Neural progenitor cell (in vitro differentiated cells): ENCODE measurements at regions not wholly inside any gene's neighbourhood (a gene's known extent, or its start where the extent isn't known, plus 50 kb on each side); places are given as distances from the start of the nearest gene placed in this dataset.
"Not testable (repeated sequence)": the region's sequence is repeated elsewhere in the genome, so short reads cannot be mapped to it uniquely, and the experiment has no call there.

Source experiments
- DNase-seq: peaks from one replicate; pipeline ENCODE4 v3.0.0-alpha.2; 2016; ENCODE audit warnings: low spot score
- H2AFZ ChIP-seq: fragments of 200-600 bp; sonication (generic); replicated peaks from 2 replicates; pipeline ENCODE4 v1.6.1; 2016; ENCODE audit warnings: antibody characterized with exemption
- H3F3A ChIP-seq: fragments of 200-600 bp; sonication (generic); 2 replicates; pipeline ENCODE4 v1.6.1; 2016; ENCODE audit warnings: antibody characterized with exemption, low read depth
- H3K27ac ChIP-seq: fragments of 200-600 bp; sonication (generic); 2 replicates; pipeline ENCODE4 v1.5.1; 2016; ENCODE audit warnings: mild to moderate bottlenecking
- H3K27me3 ChIP-seq: fragments of 200-600 bp; sonication (generic); 2 replicates; pipeline ENCODE4 v1.6.1; 2016; ENCODE audit warnings: mild to moderate bottlenecking, moderate library complexity
- H3K36me3 ChIP-seq: fragments of 200-600 bp; sonication (generic); 2 replicates; pipeline ENCODE4 v1.5.1; 2016
- H3K4me1 ChIP-seq: fragments of 200-600 bp; sonication (generic); 2 replicates; pipeline ENCODE4 v1.6.1; 2016; ENCODE audit warnings: mixed run types
- H3K4me2 ChIP-seq: fragments of 200-600 bp; sonication (generic); 2 replicates; pipeline ENCODE4 v1.6.1; 2016
- H3K4me3 ChIP-seq: fragments of 200-600 bp; sonication (generic); 2 replicates; pipeline ENCODE4 v1.5.1; 2016
- H3K79me2 ChIP-seq: fragments of 200-600 bp; sonication (generic); 2 replicates; pipeline ENCODE4 v1.6.1; 2016; ENCODE audit warnings: low read depth
- H3K9ac ChIP-seq: fragments of 200-600 bp; sonication (generic); 2 replicates; pipeline ENCODE4 v1.6.1; 2016
- H3K9me3 ChIP-seq: fragments of 200-600 bp; sonication (generic); 2 replicates; pipeline ENCODE4 v1.5.1; 2016; ENCODE audit warnings: low read depth
- H4K20me1 ChIP-seq: fragments of 200-600 bp; sonication (generic); 2 replicates; pipeline ENCODE4 v1.6.1; 2016; ENCODE audit warnings: low read depth
- H3K27ac Mint-ChIP-seq: 3 replicates; pipeline ENCODE4 v1.8.0; 2021; ENCODE audit warnings: mixed read lengths
- H3K27me3 Mint-ChIP-seq: 2 replicates; pipeline ENCODE4 v1.8.0; 2022; ENCODE audit warnings: low read depth, mild to moderate bottlenecking, inconsistent platforms, moderate library complexity, mixed read lengths; ENCODE audit not compliant: insufficient read depth
- H3K36me3 Mint-ChIP-seq: 3 replicates; pipeline ENCODE4 v1.8.0; 2021; ENCODE audit warnings: mixed read lengths
- H3K4me1 Mint-ChIP-seq: 3 replicates; pipeline ENCODE4 v1.8.0; 2021; ENCODE audit warnings: mixed read lengths
- H3K4me3 Mint-ChIP-seq: 3 replicates; pipeline ENCODE4 v1.8.0; 2021; ENCODE audit warnings: mild to moderate bottlenecking, moderate library complexity, mixed read lengths
- H3K9me3 Mint-ChIP-seq: 3 replicates; pipeline ENCODE4 v1.8.0; 2020; ENCODE audit warnings: mixed read lengths
- CTCF ChIP-seq: fragments of 200-600 bp; sonication (generic); IDR thresholded peaks from 2 replicates; pipeline ENCODE4 v1.5.1; 2017; ENCODE audit warnings: antibody characterized with exemption, mild to moderate bottlenecking
- EZH2 ChIP-seq: fragments of 200-600 bp; sonication (generic); IDR thresholded peaks from 2 replicates; pipeline ENCODE4 v1.6.1; 2017; ENCODE audit warnings: antibody characterized with exemption, mild to moderate bottlenecking, moderate library complexity
- EZH2phosphoT487 ChIP-seq: fragments of 200-600 bp; sonication (generic); IDR thresholded peaks from 2 replicates; pipeline ENCODE4 v1.6.1; 2017; ENCODE audit warnings: antibody characterized with exemption

GRCh38 chrX:896256-896655 lies 265.7 kb downstream of the SHOX start:
- Mint-ChIP-seq H3K4me3 (no peak overlapping the region), H3K9me3 (peaks cover 26% of the 10 kb centered on the region)

GRCh38 chrX:889966-890651 lies 259.5 kb downstream of the SHOX start:
- H3K27me3 ChIP-seq, result no peaks in the 10 kb centered on the region
- TF ChIP-seq CTCF (no peak), EZH2phosphoT487 (no peak), EZH2 (no peak)
- no peaks in the 10 kb centered on the region for H3F3A ChIP-seq
- H3K9ac ChIP-seq, result no peak overlapping the region
- Mint-ChIP-seq H3K27ac (no peak overlapping the region), H3K4me1 (no peaks in the 10 kb centered on the region), H3K27me3 (peaks cover 5% of the 10 kb centered on the region), H3K36me3 (no peaks in the 10 kb centered on the region), H3K9me3 (peaks cover 39% of the 10 kb centered on the region), H3K4me3 (no peak overlapping the region)
- H3K4me2 ChIP-seq, result no peak overlapping the region
- no peaks in the 10 kb centered on the region for H3K9me3 ChIP-seq
- DNase-seq, result no peak
- H2AFZ ChIP-seq, result no peak overlapping the region
- H3K27ac ChIP-seq, result no peak overlapping the region
- H3K4me1 ChIP-seq, result no peaks in the 10 kb centered on the region
- H3K79me2 ChIP-seq, result no peaks in the 10 kb centered on the region
- H4K20me1 ChIP-seq, result no peaks in the 10 kb centered on the region
- no peak overlapping the region for H3K4me3 ChIP-seq
- no peaks in the 10 kb centered on the region for H3K36me3 ChIP-seq

More at GRCh38 chrX:896256-896655, 265.7 kb downstream of the SHOX start:
- Histone ChIP-seq H4K20me1 (no peaks in the 10 kb centered on the region), H3K79me2 (no peaks in the 10 kb centered on the region), H3K27me3 (no peaks in the 10 kb centered on the region), H3F3A (no peaks in the 10 kb centered on the region), H3K9ac (no peak overlapping the region), H3K4me2 (no peak overlapping the region), H3K4me1 (no peaks in the 10 kb centered on the region), H2AFZ (no peak overlapping the region), H3K9me3 (no peaks in the 10 kb centered on the region), H3K4me3 (no peak overlapping the region), H3K27ac (no peak overlapping the region), H3K36me3 (no peaks in the 10 kb centered on the region)
- Mint-ChIP-seq H3K27me3 (peaks cover 3% of the 10 kb centered on the region), H3K36me3 (no peaks in the 10 kb centered on the region), H3K27ac (no peak overlapping the region), H3K4me1 (no peaks in the 10 kb centered on the region)
- no peak for DNase-seq
- TF ChIP-seq CTCF (no peak), EZH2phosphoT487 (no peak), EZH2 (no peak)

GRCh38 chrX:887724-888123 lies 257.1 kb downstream of the SHOX start:
- not testable (repeated sequence) for H3K36me3 ChIP-seq, H3K27me3 ChIP-seq, H3K27ac Mint-ChIP-seq, H3K4me3 Mint-ChIP-seq, DNase-seq, H3F3A ChIP-seq, H3K9ac ChIP-seq, H3K79me2 ChIP-seq, H3K27me3 Mint-ChIP-seq, H3K4me1 ChIP-seq, H3K4me2 ChIP-seq, H2AFZ ChIP-seq, H3K9me3 ChIP-seq, H3K36me3 Mint-ChIP-seq, H3K4me3 ChIP-seq, H4K20me1 ChIP-seq, H3K27ac ChIP-seq, H3K4me1 Mint-ChIP-seq
- H3K9me3 Mint-ChIP-seq, result peaks cover 37% of the 10 kb centered on the region

- H3K9me3 Mint-ChIP-seq, result peaks cover 6% of the 10 kb centered on the region
- Histone ChIP-seq H3K79me2 (no peaks in the 10 kb centered on the region), H3K27me3 (no peaks in the 10 kb centered on the region), H3K9ac (no peak overlapping the region), H3K4me2 (no peak overlapping the region), H3K4me1 (no peaks in the 10 kb centered on the region), H2AFZ (peak overlapping the region; percentile 42), H3K4me3 (no peak overlapping the region), H3K36me3 (no peaks in the 10 kb centered on the region), H3K9me3 (peaks cover 10% of the 10 kb centered on the region), H3K27ac (no peak overlapping the region), H3F3A (no peaks in the 10 kb centered on the region), H4K20me1 (no peaks in the 10 kb centered on the region)
- H3K4me1 Mint-ChIP-seq, result no peaks in the 10 kb centered on the region
- DNase-seq, result no peak
- peak overlapping the region; percentile 22 for H3K27ac Mint-ChIP-seq
- TF ChIP-seq CTCF (no peak), EZH2phosphoT487 (no peak), EZH2 (no peak)
- H3K27me3 Mint-ChIP-seq, result peaks cover 13% of the 10 kb centered on the region
- no peak overlapping the region for H3K4me3 Mint-ChIP-seq
- no peaks in the 10 kb centered on the region for H3K36me3 Mint-ChIP-seq
Measured at GRCh38 chrX:883588-883987, 253.0 kb downstream of the SHOX start.

GRCh38 chrX:879756-880698 lies 249.4 kb downstream of the SHOX start:
- H3K27ac Mint-ChIP-seq, H2AFZ ChIP-seq, H3K36me3 Mint-ChIP-seq, H3K4me2 ChIP-seq, DNase-seq, H3K36me3 ChIP-seq, H3K9ac ChIP-seq, H3K9me3 ChIP-seq, H3K79me2 ChIP-seq, H3K27me3 ChIP-seq, H4K20me1 ChIP-seq, H3K4me1 Mint-ChIP-seq, H3K4me3 ChIP-seq, H3K4me3 Mint-ChIP-seq, H3F3A ChIP-seq, H3K27ac ChIP-seq, H3K9me3 Mint-ChIP-seq, H3K4me1 ChIP-seq: not testable (repeated sequence)
- H3K27me3 Mint-ChIP-seq, result peaks cover 17% of the 10 kb centered on the region
